ENCODE measurements at regions not wholly inside any gene's neighbourhood (a gene's known extent, or its start where the extent isn't known, plus 50 kb on each side); places are given as distances from the start of the nearest gene placed in this dataset.

- no peaks in the 10 kb centered on the region for H3K27me3 ChIP-seq (ENCODE audit: control insufficient read depth, insufficient read depth, low read length, poor library complexity, severe bottlenecking)
- H3K4me1 ChIP-seq (ENCODE audit: control insufficient read depth, insufficient read depth, low read length), result peaks cover 7% of the 10 kb centered on the region
- H3K27ac ChIP-seq (ENCODE audit: insufficient read depth, low read depth, low read length, poor library complexity, severe bottlenecking), result no peak overlapping the region
- no peak overlapping the region for H3K4me3 ChIP-seq (ENCODE audit: insufficient read depth, low read depth, low read length)
- no peaks in the 10 kb centered on the region for H3K9me3 ChIP-seq (ENCODE audit: control insufficient read depth, low read length)
- 85 to 98% methylated on average over 3 to 5 of the region's 5 CpGs for WGBS, 2 experiments
- no peaks in the 10 kb centered on the region for H3K36me3 ChIP-seq (ENCODE audit: control insufficient read depth, insufficient read depth, low read length)
These were observed 95.6 kb downstream of the RASSF10 start for GRCh38 chr11:13104619-13105236.

GRCh38 chr11:13105237-13105844, 96.2 kb downstream of the RASSF10 start:
- H3K27me3 ChIP-seq (ENCODE audit: control insufficient read depth, insufficient read depth, low read length, poor library complexity, severe bottlenecking), result no peaks in the 10 kb centered on the region
- no peaks in the 10 kb centered on the region for H3K36me3 ChIP-seq (ENCODE audit: control insufficient read depth, insufficient read depth, low read length)
- no peak overlapping the region for H3K4me3 ChIP-seq (ENCODE audit: insufficient read depth, low read depth, low read length)
- peaks cover 7% of the 10 kb centered on the region for H3K4me1 ChIP-seq (ENCODE audit: control insufficient read depth, insufficient read depth, low read length)
- 93% methylated on average over 4 of the region's 4 CpGs for WGBS, 2 experiments
- H3K27ac ChIP-seq (ENCODE audit: insufficient read depth, low read depth, low read length, poor library complexity, severe bottlenecking), result no peak overlapping the region
- no peaks in the 10 kb centered on the region for H3K9me3 ChIP-seq (ENCODE audit: control insufficient read depth, low read length)

DNA sequence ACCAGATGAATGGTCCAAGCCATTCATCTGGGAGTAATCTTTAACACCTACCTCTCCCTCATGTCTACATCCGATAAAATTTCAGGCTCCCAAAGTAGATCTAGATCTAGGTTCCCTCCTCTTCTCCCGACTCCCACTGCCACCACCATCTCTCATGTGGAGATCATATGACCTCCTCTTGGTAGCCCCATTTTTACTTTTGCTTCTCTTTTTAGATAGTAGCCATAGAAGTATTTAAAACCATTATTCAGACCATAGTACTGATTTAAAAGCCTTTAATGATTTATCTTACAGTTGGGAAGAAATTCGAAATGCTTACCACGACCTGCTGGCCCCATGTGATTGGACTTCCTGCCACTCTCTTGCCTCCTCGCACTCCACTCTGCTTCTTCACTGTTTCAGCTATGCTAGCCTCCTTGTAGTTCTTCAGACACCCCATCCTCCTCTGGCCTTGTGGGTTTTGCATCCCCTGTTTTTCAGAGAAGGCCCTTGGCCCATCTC, 98.5 kb downstream of the RASSF10 start:
- Histone ChIP-seq H3K27ac (ENCODE audit: insufficient read depth, low read depth, low read length, poor library complexity, severe bottlenecking) (no peak overlapping the region), H3K4me1 (ENCODE audit: control insufficient read depth, insufficient read depth, low read length) (peaks cover 7% of the 10 kb centered on the region), H3K4me3 (ENCODE audit: insufficient read depth, low read depth, low read length) (no peak overlapping the region), H3K9me3 (ENCODE audit: control insufficient read depth, low read length) (no peaks in the 10 kb centered on the region), H3K27me3 (ENCODE audit: control insufficient read depth, insufficient read depth, low read length, poor library complexity, severe bottlenecking) (no peaks in the 10 kb centered on the region), H3K36me3 (ENCODE audit: control insufficient read depth, insufficient read depth, low read length) (no peaks in the 10 kb centered on the region)
- WGBS, 2 experiments, result 89 to 92% methylated on average over 5 of the region's 5 CpGs

GRCh38 chr11:13108416-13108815, 99.3 kb downstream of the RASSF10 start:
- Histone ChIP-seq H3K4me1 (ENCODE audit: control insufficient read depth, insufficient read depth, low read length) (peaks cover 7% of the 10 kb centered on the region), H3K9me3 (ENCODE audit: control insufficient read depth, low read length) (no peaks in the 10 kb centered on the region), H3K36me3 (ENCODE audit: control insufficient read depth, insufficient read depth, low read length) (no peaks in the 10 kb centered on the region), H3K27me3 (ENCODE audit: control insufficient read depth, insufficient read depth, low read length, poor library complexity, severe bottlenecking) (no peaks in the 10 kb centered on the region), H3K27ac (ENCODE audit: insufficient read depth, low read depth, low read length, poor library complexity, severe bottlenecking) (no peak overlapping the region), H3K4me3 (ENCODE audit: insufficient read depth, low read depth, low read length) (no peak overlapping the region)
- WGBS, 2 experiments, result 91 to 93% methylated on average over 2 of the region's 2 CpGs

DNA sequence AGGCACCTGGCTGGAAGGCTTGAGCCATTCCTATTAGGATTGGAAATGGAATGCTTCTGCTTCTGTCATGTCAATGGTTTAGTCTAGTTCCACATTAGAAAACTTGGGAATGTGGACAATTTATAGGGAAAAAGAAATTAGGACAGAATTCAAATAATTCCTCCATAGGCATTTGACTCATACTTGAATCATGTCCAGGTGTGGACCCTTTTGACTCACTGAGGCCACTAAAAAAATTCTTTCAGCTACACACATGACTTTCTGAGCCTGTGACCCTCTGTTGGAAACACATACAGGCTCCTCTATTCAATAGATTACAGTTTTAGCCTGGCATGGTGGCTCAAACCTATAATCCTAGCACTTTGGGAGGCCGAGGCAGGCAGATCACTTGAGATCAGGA, 100.5 kb downstream of the RASSF10 start:
- H3K4me1 ChIP-seq (ENCODE audit: control insufficient read depth, insufficient read depth, low read length), result peaks cover 14% of the 10 kb centered on the region
- 88 to 94% methylated on average over 1 of the region's 1 CpG for WGBS, 2 experiments
- no peaks in the 10 kb centered on the region for H3K36me3 ChIP-seq (ENCODE audit: control insufficient read depth, insufficient read depth, low read length)
- no peaks in the 10 kb centered on the region for H3K9me3 ChIP-seq (ENCODE audit: control insufficient read depth, low read length)
- no peak overlapping the region for H3K27ac ChIP-seq (ENCODE audit: insufficient read depth, low read depth, low read length, poor library complexity, severe bottlenecking)
- no peak overlapping the region for H3K4me3 ChIP-seq (ENCODE audit: insufficient read depth, low read depth, low read length)
- H3K27me3 ChIP-seq (ENCODE audit: control insufficient read depth, insufficient read depth, low read length, poor library complexity, severe bottlenecking), result no peaks in the 10 kb centered on the region

GRCh38 chr11:13110145-13110544, 101.0 kb downstream of the RASSF10 start:
- no peaks in the 10 kb centered on the region for H3K27me3 ChIP-seq (ENCODE audit: control insufficient read depth, insufficient read depth, low read length, poor library complexity, severe bottlenecking)
- 100% methylated on average over 1 of the region's 1 CpG for WGBS, 2 experiments
- no peak overlapping the region for H3K27ac ChIP-seq (ENCODE audit: insufficient read depth, low read depth, low read length, poor library complexity, severe bottlenecking)
- no peaks in the 10 kb centered on the region for H3K9me3 ChIP-seq (ENCODE audit: control insufficient read depth, low read length)
- H3K36me3 ChIP-seq (ENCODE audit: control insufficient read depth, insufficient read depth, low read length), result no peaks in the 10 kb centered on the region
- H3K4me1 ChIP-seq (ENCODE audit: control insufficient read depth, insufficient read depth, low read length), result peaks cover 20% of the 10 kb centered on the region
- no peak overlapping the region for H3K4me3 ChIP-seq (ENCODE audit: insufficient read depth, low read depth, low read length)

DNA sequence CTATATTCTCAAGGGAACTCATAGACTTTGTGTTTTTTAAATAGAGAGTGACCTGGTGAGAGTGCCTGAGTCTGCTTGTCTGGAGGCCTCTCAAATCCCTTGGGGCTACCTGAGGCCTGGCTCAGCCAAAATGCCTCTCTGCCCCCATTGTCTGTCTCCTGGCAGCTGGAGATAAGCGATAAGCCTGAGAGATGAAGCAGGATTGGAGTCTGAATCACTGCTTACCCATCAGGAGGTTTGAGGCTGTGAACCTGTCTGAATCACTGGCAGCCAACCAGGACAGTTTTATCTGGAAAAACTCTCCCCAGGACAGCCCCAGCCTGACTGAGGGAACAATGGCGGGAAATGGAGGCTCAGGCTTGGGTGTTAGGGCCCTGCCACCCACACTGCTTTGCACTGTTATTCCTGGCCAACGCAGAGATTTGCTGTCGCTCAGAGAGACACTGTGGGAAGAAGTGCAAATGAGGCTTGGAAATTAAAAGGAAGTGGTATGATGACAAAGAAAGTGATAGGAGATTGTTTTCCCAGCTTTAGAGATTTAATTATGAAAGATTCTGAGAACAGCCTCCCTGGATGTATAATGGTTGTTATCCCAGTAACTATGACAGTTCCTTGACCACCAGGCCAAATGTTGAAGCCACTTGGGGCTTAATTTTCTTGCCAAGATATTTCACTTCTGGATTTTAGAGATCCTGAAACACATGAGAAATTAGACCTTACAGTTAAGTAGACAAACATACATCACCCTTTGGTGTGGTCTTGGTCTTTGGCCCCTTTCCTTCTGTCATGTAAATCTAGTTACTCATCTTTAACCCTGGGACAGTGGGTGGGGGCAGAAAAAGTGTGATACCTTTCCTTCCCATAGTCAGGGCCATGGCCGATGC, 102.1 kb downstream of the RASSF10 start:
- Histone ChIP-seq H3K27ac (ENCODE audit: insufficient read depth, low read depth, low read length, poor library complexity, severe bottlenecking) (no peak overlapping the region), H3K4me3 (ENCODE audit: insufficient read depth, low read depth, low read length) (no peak overlapping the region), H3K9me3 (ENCODE audit: control insufficient read depth, low read length) (no peaks in the 10 kb centered on the region), H3K27me3 (ENCODE audit: control insufficient read depth, insufficient read depth, low read length, poor library complexity, severe bottlenecking) (no peaks in the 10 kb centered on the region), H3K36me3 (ENCODE audit: control insufficient read depth, insufficient read depth, low read length) (no peaks in the 10 kb centered on the region), H3K4me1 (ENCODE audit: control insufficient read depth, insufficient read depth, low read length) (peaks cover 28% of the 10 kb centered on the region)
- 76 to 77% methylated on average over 5 of the region's 5 CpGs for WGBS, 2 experiments

GRCh38 chr11:13111813-13112130, 102.7 kb downstream of the RASSF10 start:
- H3K27me3 ChIP-seq (ENCODE audit: control insufficient read depth, insufficient read depth, low read length, poor library complexity, severe bottlenecking), result no peaks in the 10 kb centered on the region
- H3K9me3 ChIP-seq (ENCODE audit: control insufficient read depth, low read length), result no peaks in the 10 kb centered on the region
- peaks cover 28% of the 10 kb centered on the region for H3K4me1 ChIP-seq (ENCODE audit: control insufficient read depth, insufficient read depth, low read length)
- 78 to 80% methylated on average over 6 of the region's 6 CpGs for WGBS, 2 experiments
- H3K36me3 ChIP-seq (ENCODE audit: control insufficient read depth, insufficient read depth, low read length), result no peaks in the 10 kb centered on the region
- no peak overlapping the region for H3K27ac ChIP-seq (ENCODE audit: insufficient read depth, low read depth, low read length, poor library complexity, severe bottlenecking)
- H3K4me3 ChIP-seq (ENCODE audit: insufficient read depth, low read depth, low read length), result no peak overlapping the region

GRCh38 chr11:13114566-13115379, 105.7 kb downstream of the RASSF10 start:
- H3K27me3 ChIP-seq (ENCODE audit: control insufficient read depth, insufficient read depth, low read length, poor library complexity, severe bottlenecking), result no peaks in the 10 kb centered on the region
- no peaks in the 10 kb centered on the region for H3K9me3 ChIP-seq (ENCODE audit: control insufficient read depth, low read length)
- no peak overlapping the region for H3K4me3 ChIP-seq (ENCODE audit: insufficient read depth, low read depth, low read length)
- peaks cover 28% of the 10 kb centered on the region for H3K4me1 ChIP-seq (ENCODE audit: control insufficient read depth, insufficient read depth, low read length)
- 53 to 56% methylated on average over 6 of the region's 6 CpGs for WGBS, 2 experiments
- no peaks in the 10 kb centered on the region for H3K36me3 ChIP-seq (ENCODE audit: control insufficient read depth, insufficient read depth, low read length)
- H3K27ac ChIP-seq (ENCODE audit: insufficient read depth, low read depth, low read length, poor library complexity, severe bottlenecking), result peak overlapping the region; percentile 74

GRCh38 chr11:13115380-13115675, 106.2 kb downstream of the RASSF10 start:
- no peak overlapping the region for H3K4me3 ChIP-seq (ENCODE audit: insufficient read depth, low read depth, low read length)
- no peaks in the 10 kb centered on the region for H3K36me3 ChIP-seq (ENCODE audit: control insufficient read depth, insufficient read depth, low read length)
- H3K27me3 ChIP-seq (ENCODE audit: control insufficient read depth, insufficient read depth, low read length, poor library complexity, severe bottlenecking), result no peaks in the 10 kb centered on the region
- 0% methylated on average over 1 of the region's 1 CpG for WGBS, 2 experiments
- H3K27ac ChIP-seq (ENCODE audit: insufficient read depth, low read depth, low read length, poor library complexity, severe bottlenecking), result peak overlapping the region; percentile 50
- no peaks in the 10 kb centered on the region for H3K9me3 ChIP-seq (ENCODE audit: control insufficient read depth, low read length)
- H3K4me1 ChIP-seq (ENCODE audit: control insufficient read depth, insufficient read depth, low read length), result peaks cover 28% of the 10 kb centered on the region
